ENCODE measurements at regions not wholly inside any gene's neighbourhood (a gene's known extent, or its start where the extent isn't known, plus 50 kb on each side); places are given as distances from the start of the nearest gene placed in this dataset.

DNA sequence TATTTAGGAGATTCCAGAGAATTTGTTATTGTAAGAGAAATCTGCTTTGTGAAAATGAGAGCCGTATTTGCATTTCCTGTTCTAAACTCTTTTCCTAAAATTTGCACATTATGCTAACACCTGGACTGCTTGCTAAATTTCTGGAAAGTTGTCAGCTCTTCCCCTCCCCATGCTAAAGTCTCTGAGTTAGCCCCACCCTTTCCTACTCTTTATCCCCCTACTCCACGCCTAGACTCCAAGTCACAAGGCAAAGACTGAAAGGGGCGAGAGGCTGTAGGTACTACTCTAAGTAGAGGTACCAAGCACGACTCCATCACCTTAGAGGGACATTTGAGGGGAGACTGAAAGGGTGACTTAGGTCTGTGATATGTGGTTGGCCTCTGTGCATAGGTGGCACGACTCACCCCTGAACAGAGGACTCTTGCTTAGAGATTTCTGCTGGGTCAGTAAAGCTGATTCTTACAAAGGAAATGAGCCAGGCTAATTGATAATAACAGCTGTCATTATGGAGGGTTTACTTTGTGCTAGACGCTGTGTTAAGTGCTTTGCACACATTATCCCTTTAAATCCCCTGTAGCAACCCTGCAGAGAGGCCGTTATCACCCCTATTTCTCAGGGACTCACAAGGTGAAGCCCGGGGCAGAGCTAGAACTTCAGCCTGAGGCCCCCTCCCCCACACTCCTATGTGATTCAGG, 373.5 kb downstream of the EN1 start:
- Mint-ChIP-seq H3K36me3 (ENCODE audit: low read depth) (no peaks in the 10 kb centered on the region), H3K4me1 (ENCODE audit: low read depth) (no peaks in the 10 kb centered on the region), H3K27ac (no peak overlapping the region), H3K9me3 (no peaks in the 10 kb centered on the region), H3K4me3 (no peak overlapping the region), H3K27me3 (peaks cover 13% of the 10 kb centered on the region)
- no peaks in the 10 kb centered on the region for H3K4me1 ChIP-seq (ENCODE audit: insufficient read depth, low read length)
- H3K4me3 ChIP-seq (ENCODE audit: low read length): no peak overlapping the region
- no peak overlapping the region for H3K27ac ChIP-seq (ENCODE audit: low read depth in 1 of 2, low read length in 2 of 2)
- H3K27me3 ChIP-seq (ENCODE audit: control insufficient read depth in 1 of 2, insufficient read depth in 2 of 2, low read length in 2 of 2): peaks cover 0 to 7% of the 10 kb centered on the region in 2 experiments
- H3K36me3 ChIP-seq (ENCODE audit: insufficient read depth, low read length): no peaks in the 10 kb centered on the region
- ChIA-PET CTCF (no interaction called here), POLR2A (no interaction called here)
- intact Hi-C loops (cut with DNase I, micrococcal nuclease): no loop called here
- H3K9me3 ChIP-seq (ENCODE audit: control insufficient read depth in 1 of 2, insufficient read depth in 1 of 2, low read length in 2 of 2): peaks cover 0 to 4% of the 10 kb centered on the region in 2 experiments
- no peak for TF ChIP-seq CTCF (IDR thresholded peaks at IDR 0.05)
- no peak for DNase-seq
- ATAC-seq (ENCODE audit: poor library complexity): no peak

DNA sequence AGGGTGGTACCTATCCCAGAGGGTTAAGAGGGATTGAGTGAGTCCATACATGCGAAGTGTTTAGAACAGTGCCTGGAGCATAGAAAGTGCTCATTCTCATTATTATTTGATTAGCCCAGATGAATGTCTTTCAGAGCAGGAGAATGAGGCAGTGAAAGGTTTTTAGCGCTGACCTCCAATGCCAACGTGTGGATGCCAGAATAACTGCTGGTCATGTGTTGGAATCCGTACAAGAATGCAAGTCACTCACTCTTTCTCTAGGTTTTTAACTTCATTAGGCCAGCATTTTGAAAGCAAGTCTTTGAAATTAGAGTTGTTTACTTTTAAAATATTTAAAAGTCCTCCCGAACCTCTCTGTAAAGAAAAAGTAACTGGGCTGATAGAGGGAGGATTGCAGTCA, 374.2 kb downstream of the EN1 start:
- intact Hi-C loops (cut with DNase I, micrococcal nuclease): no loop called here
- Mint-ChIP-seq H3K27ac (no peak overlapping the region), H3K27me3 (peaks cover 18% of the 10 kb centered on the region), H3K36me3 (ENCODE audit: low read depth) (no peaks in the 10 kb centered on the region), H3K9me3 (no peaks in the 10 kb centered on the region), H3K4me1 (ENCODE audit: low read depth) (no peaks in the 10 kb centered on the region), H3K4me3 (no peak overlapping the region)
- Histone ChIP-seq H3K4me3 (ENCODE audit: low read length) (no peak overlapping the region), H3K4me1 (ENCODE audit: insufficient read depth, low read length) (no peaks in the 10 kb centered on the region), H3K36me3 (ENCODE audit: insufficient read depth, low read length) (no peaks in the 10 kb centered on the region), H3K9me3 (ENCODE audit: control insufficient read depth in 1 of 2, insufficient read depth in 1 of 2, low read length in 2 of 2) (peaks cover 0 to 3% of the 10 kb centered on the region in 2 experiments), H3K27ac (ENCODE audit: low read depth in 1 of 2, low read length in 2 of 2) (no peak overlapping the region), H3K27me3 (ENCODE audit: control insufficient read depth in 1 of 2, insufficient read depth in 2 of 2, low read length in 2 of 2) (peaks cover 0 to 7% of the 10 kb centered on the region in 2 experiments)
- no peak for ATAC-seq (ENCODE audit: poor library complexity)
- no peak for TF ChIP-seq CTCF (IDR thresholded peaks at IDR 0.05)
- ChIA-PET POLR2A (no interaction called here), CTCF (no interaction called here)
- DNase-seq: no peak

DNA sequence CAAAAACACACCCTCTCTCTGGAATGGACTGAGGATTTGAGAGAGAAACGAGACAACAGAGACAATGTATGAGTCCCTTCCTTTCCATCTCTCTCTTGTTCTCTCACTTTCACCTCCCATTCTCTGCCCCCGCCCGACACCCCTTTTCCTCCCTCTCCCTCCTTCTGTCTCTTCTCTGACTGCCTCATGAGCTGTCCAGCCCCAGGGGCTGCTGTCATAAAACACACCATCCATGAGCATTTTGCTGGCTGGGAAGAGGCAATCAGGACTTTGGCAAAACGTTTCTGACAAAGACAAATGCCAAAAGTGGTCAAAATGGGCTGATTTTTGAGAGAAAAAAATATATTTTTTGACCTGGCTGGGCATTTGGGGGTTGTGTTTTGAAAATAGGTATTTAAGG, 377.2 kb downstream of the EN1 start:
- no peaks in the 10 kb centered on the region for H3K36me3 Mint-ChIP-seq (ENCODE audit: low read depth)
- intact Hi-C loops (cut with DNase I, micrococcal nuclease): no loop called here
- peaks cover 10% of the 10 kb centered on the region for H3K27me3 Mint-ChIP-seq
- no peak overlapping the region for H3K4me3 Mint-ChIP-seq
- no peaks in the 10 kb centered on the region for H3K9me3 Mint-ChIP-seq
- TF ChIP-seq CTCF (IDR thresholded peaks at IDR 0.05): no peak
- H3K9me3 ChIP-seq (ENCODE audit: control insufficient read depth in 1 of 2, insufficient read depth in 1 of 2, low read length in 2 of 2): no peaks in the 10 kb centered on the region
- POLR2A ChIA-PET: no interaction called here
- H3K27ac Mint-ChIP-seq: no peak overlapping the region
- no peaks in the 10 kb centered on the region for H3K36me3 ChIP-seq (ENCODE audit: insufficient read depth, low read length)
- CTCF ChIA-PET: no interaction called here
- no peak overlapping the region for H3K27ac ChIP-seq (ENCODE audit: low read depth in 1 of 2, low read length in 2 of 2)
- H3K4me1 Mint-ChIP-seq (ENCODE audit: low read depth): no peaks in the 10 kb centered on the region
- DNase-seq (no peak), ATAC-seq (ENCODE audit: poor library complexity) (no peak)
- peaks cover 0 to 7% of the 10 kb centered on the region in 2 experiments for H3K27me3 ChIP-seq (ENCODE audit: control insufficient read depth in 1 of 2, insufficient read depth in 2 of 2, low read length in 2 of 2)
- H3K4me1 ChIP-seq (ENCODE audit: insufficient read depth, low read length): no peaks in the 10 kb centered on the region
- H3K4me3 ChIP-seq (ENCODE audit: low read length): no peak overlapping the region
